A673 (cell line): ENCODE measurements at regions not wholly inside any gene's neighbourhood (a gene's known extent, or its start where the extent isn't known, plus 50 kb on each side); places are given as distances from the start of the nearest gene placed in this dataset.

Experiments
- CTCF ChIP-seq: fragments of 300-800, 200-600 bp; sonication (generic); conservative IDR thresholded peaks from 2 replicates; pipeline ENCODE4 v1.5.1; 2017; ENCODE audit warnings: low read depth, mild to moderate bottlenecking, antibody characterized with exemption, low read length, moderate library complexity, mixed read lengths
- EZH2 ChIP-seq: fragments of 200-600 bp; sonication (generic); IDR thresholded peaks from 2 replicates; pipeline ENCODE4 v1.6.1; 2017; ENCODE audit warnings: borderline replicate concordance, low read depth, mild to moderate bottlenecking, mixed read lengths, antibody characterized with exemption, low read length; ENCODE audit not compliant: poor library complexity, severe bottlenecking

GRCh38 chr3:15152184-15152583 lies 53.2 kb upstream of the RBSN start:
- TF ChIP-seq CTCF (no peak), EZH2 (no peak)
